HepG2 (cell line): ENCODE measurements at regions not wholly inside any gene's neighbourhood (a gene's known extent, or its start where the extent isn't known, plus 50 kb on each side); places are given as distances from the start of the nearest gene placed in this dataset.

Source experiments
- CBX1 ChIP-seq: IDR thresholded peaks from one replicate; pipeline ENCODE4 v1.6.1; 2016; ENCODE audit warnings: antibody characterized with exemption, low read depth
- CHD4 ChIP-seq: fragments of 200-600 bp; sonication (generic); IDR thresholded peaks from 2 replicates; pipeline ENCODE4 v1.7.0; 2017; ENCODE audit warnings: mild to moderate bottlenecking, low read length, borderline replicate concordance
- CREB1 ChIP-seq, 2 experiments: fragments of 450-650 bp in 1 of 2; IDR thresholded peaks; 2 replicates each; pipeline ENCODE4 v1.6.1; 2016 to 2017; ENCODE audit warnings: control low read depth in 1 of 2, mild to moderate bottlenecking in 1 of 2, missing compliant biosample characterization in 1 of 2, missing genetic modification characterization in 1 of 2
- E2F1 ChIP-seq: sonication (generic); formaldehyde crosslinking; IDR thresholded peaks from 2 replicates; pipeline ENCODE4 v1.5.0; 2020; ENCODE audit warnings: missing genetic modification reagents
- HNRNPK ChIP-seq: fragments of 200-400 bp; formaldehyde crosslinking; IDR thresholded peaks from 2 replicates; pipeline ENCODE4 v1.6.1; 2018; ENCODE audit warnings: low read length, low read depth, moderate library complexity, mild to moderate bottlenecking; ENCODE audit not compliant: poor library complexity, severe bottlenecking
- ISL2 ChIP-seq: sonication (generic); formaldehyde crosslinking; IDR thresholded peaks from 2 replicates; pipeline ENCODE4 v1.5.0; 2020; ENCODE audit warnings: missing genetic modification reagents
- KDM1A ChIP-seq: IDR thresholded peaks from 2 replicates; pipeline ENCODE4 v1.6.1; 2016; ENCODE audit warnings: missing compliant biosample characterization
- MLLT10 ChIP-seq: sonication (generic); formaldehyde crosslinking; IDR thresholded peaks from 2 replicates; pipeline ENCODE4 v1.4.0; 2020; ENCODE audit warnings: missing genetic modification reagents
- MTA3 ChIP-seq: sonication (generic); formaldehyde crosslinking; IDR thresholded peaks from 2 replicates; pipeline ENCODE4 v1.4.0; 2020; ENCODE audit warnings: missing genetic modification reagents
- NFIB ChIP-seq: sonication (generic); formaldehyde crosslinking; IDR thresholded peaks from 2 replicates; pipeline ENCODE4 v1.9.0; 2021; ENCODE audit warnings: missing genetic modification reagents, mild to moderate bottlenecking, borderline replicate concordance
- NR2C2 ChIP-seq: sonication (generic); formaldehyde crosslinking; IDR thresholded peaks from 2 replicates; pipeline ENCODE4 v1.4.0; 2020; ENCODE audit warnings: missing genetic modification reagents, mild to moderate bottlenecking, moderate library complexity, borderline replicate concordance
- RFXANK ChIP-seq: IDR thresholded peaks from 2 replicates; pipeline ENCODE4 v1.6.1; 2016
- RFXAP ChIP-seq: sonication (generic); formaldehyde crosslinking; IDR thresholded peaks from 2 replicates; pipeline ENCODE4 v1.4.0; 2020; ENCODE audit warnings: missing genetic modification reagents, borderline replicate concordance
- RNF2 ChIP-seq: fragments of 450-650 bp; conservative IDR thresholded peaks from 2 replicates; pipeline ENCODE4 v1.6.1; 2016; ENCODE audit warnings: low read depth
- RXRA ChIP-seq: sonication (generic); formaldehyde crosslinking; IDR thresholded peaks from 2 replicates; pipeline ENCODE4 v1.5.1; 2020; ENCODE audit warnings: missing genetic modification reagents
- SMAD9 ChIP-seq: sonication (generic); formaldehyde crosslinking; IDR thresholded peaks from 2 replicates; pipeline ENCODE4 v1.5.1; 2020; ENCODE audit warnings: mild to moderate bottlenecking, missing genetic modification reagents
- SP140L ChIP-seq: sonication (generic); formaldehyde crosslinking; IDR thresholded peaks from 2 replicates; pipeline ENCODE4 v1.4.0; 2020; ENCODE audit warnings: missing genetic modification reagents, borderline replicate concordance
- STAG1 ChIP-seq: sonication (generic); formaldehyde crosslinking; IDR thresholded peaks from 2 replicates; pipeline ENCODE4 v1.4.0; 2020; ENCODE audit warnings: missing genetic modification reagents
- TCF12 ChIP-seq, 2 experiments: fragments of 450-650 bp in 1 of 2; sonication (generic) in 1 of 2; formaldehyde crosslinking in 1 of 2; IDR thresholded peaks; 2 replicates each; pipeline versions ENCODE4 v1.6.1 to v1.8.0; 2017 to 2022; ENCODE audit warnings: antibody characterized with exemption in 1 of 2, mild to moderate bottlenecking in 1 of 2, missing genetic modification reagents in 1 of 2, moderate library complexity in 1 of 2
- TMF1 ChIP-seq: sonication (generic); formaldehyde crosslinking; IDR thresholded peaks from 2 replicates; pipeline ENCODE4 v1.8.1; 2022; ENCODE audit warnings: low read depth, missing genetic modification reagents
- TP53 ChIP-seq: sonication (generic); formaldehyde crosslinking; conservative IDR thresholded peaks from 2 replicates; pipeline ENCODE4 v1.4.0; 2020; ENCODE audit warnings: missing genetic modification reagents
- XBP1 ChIP-seq: sonication (generic); formaldehyde crosslinking; IDR thresholded peaks from 2 replicates; pipeline ENCODE4 v1.5.0; 2020; ENCODE audit warnings: missing genetic modification reagents
- YEATS2 ChIP-seq: sonication (generic); formaldehyde crosslinking; IDR thresholded peaks from 2 replicates; pipeline ENCODE4 v1.4.0; 2020; ENCODE audit warnings: missing genetic modification reagents, borderline replicate concordance
- ZFP82 ChIP-seq: sonication (generic); formaldehyde crosslinking; IDR thresholded peaks from 2 replicates; pipeline ENCODE4 v1.5.1; 2020; ENCODE audit warnings: mild to moderate bottlenecking, missing genetic modification reagents, borderline replicate concordance
- ZMYM3 ChIP-seq: sonication (generic); formaldehyde crosslinking; IDR thresholded peaks from 2 replicates; pipeline ENCODE4 v1.5.1; 2020; ENCODE audit warnings: mild to moderate bottlenecking, missing genetic modification reagents
- ZNF253 ChIP-seq: sonication (generic); formaldehyde crosslinking; IDR thresholded peaks from 2 replicates; pipeline ENCODE4 v1.8.0; 2022; ENCODE audit warnings: mild to moderate bottlenecking, missing genetic modification reagents, borderline replicate concordance
- ZNF678 ChIP-seq: sonication (generic); formaldehyde crosslinking; IDR thresholded peaks from 2 replicates; pipeline ENCODE4 v1.4.0; 2020; ENCODE audit warnings: mild to moderate bottlenecking, missing genetic modification reagents
- ZNF772 ChIP-seq: sonication (generic); formaldehyde crosslinking; IDR thresholded peaks from 2 replicates; pipeline ENCODE4 v1.5.0; 2020; ENCODE audit warnings: mild to moderate bottlenecking, missing genetic modification reagents
- TF ChIP-seq, protein P1 (sequence below): sonication (generic); formaldehyde crosslinking; IDR thresholded peaks from 2 replicates; pipeline ENCODE4 v1.8.0; 2023; ENCODE audit warnings: mild to moderate bottlenecking, missing genetic modification reagents
- TF ChIP-seq, protein P2 (sequence below): sonication (generic); IDR thresholded peaks from 2 replicates; pipeline ENCODE4 v1.6.1; 2016; ENCODE audit warnings: low read depth, borderline replicate concordance

GRCh38 chr1:213371847-213372619 is 321.0 kb downstream of the RPS6KC1 start (continued):
- peak; percentile 99 for TF ChIP-seq ZNF772 (CRISPR knock-in tag)
- no peak for TF ChIP-seq RFXANK
- TF ChIP-seq NFIB (CRISPR knock-in tag), result no peak
- peak; percentile 97; the same call in 1 of the 2 replicates for TF ChIP-seq RFXAP (CRISPR knock-in tag)
- TF ChIP-seq MTA3 (CRISPR knock-in tag), result no peak
- no peak for TF ChIP-seq CBX1
- peak; percentile 89 for TF ChIP-seq KDM1A
- TF ChIP-seq SMAD9 (CRISPR knock-in tag), result no peak
- TF ChIP-seq RXRA (CRISPR knock-in tag), result peak; percentile 92
- peak; percentile 92; the same call in 1 of the 2 replicates for TF ChIP-seq YEATS2 (CRISPR knock-in tag)
- TF ChIP-seq TMF1, result no peak; the same call in 1 of the 2 replicates
- peak; percentile 59 for TF ChIP-seq STAG1 (CRISPR knock-in tag)
- no peak for TF ChIP-seq XBP1 (CRISPR knock-in tag)
- TF ChIP-seq ZNF253, result 0 out of 2 replicates have a peak, but pooled peaks have one; percentile 44
- TF ChIP-seq ZMYM3 (CRISPR knock-in tag), result peak; percentile 92
- TF ChIP-seq NR2C2 (CRISPR knock-in tag), result peak; percentile 60; the same call in 1 of the 2 replicates
- peak; percentile 99 for TF ChIP-seq ISL2 (CRISPR knock-in tag)
- no peak for TF ChIP-seq MLLT10 (CRISPR knock-in tag)
- 0 out of 2 replicates have a peak, but pooled peaks have one; percentile 45 for TF ChIP-seq ZFP82
- TF ChIP-seq E2F1 (CRISPR knock-in tag), result no peak
- peak; percentile 81; the same call in 1 of the 2 replicates for TF ChIP-seq TP53 (CRISPR knock-in tag)
- no peak for TF ChIP-seq CREB1 (IDR thresholded peaks at IDR 0.05)
- TF ChIP-seq CREB1 (CRISPR knock-in tag; IDR thresholded peaks at IDR 0.05), result peak; percentile 60; the same call in 1 of the 2 replicates
- TF ChIP-seq CHD4, result peak; percentile 84
- TF ChIP-seq HNRNPK, result no peak
- TF ChIP-seq SP140L (CRISPR knock-in tag), result peak; percentile 74; the same call in 1 of the 2 replicates
- TF ChIP-seq, protein P1, sequence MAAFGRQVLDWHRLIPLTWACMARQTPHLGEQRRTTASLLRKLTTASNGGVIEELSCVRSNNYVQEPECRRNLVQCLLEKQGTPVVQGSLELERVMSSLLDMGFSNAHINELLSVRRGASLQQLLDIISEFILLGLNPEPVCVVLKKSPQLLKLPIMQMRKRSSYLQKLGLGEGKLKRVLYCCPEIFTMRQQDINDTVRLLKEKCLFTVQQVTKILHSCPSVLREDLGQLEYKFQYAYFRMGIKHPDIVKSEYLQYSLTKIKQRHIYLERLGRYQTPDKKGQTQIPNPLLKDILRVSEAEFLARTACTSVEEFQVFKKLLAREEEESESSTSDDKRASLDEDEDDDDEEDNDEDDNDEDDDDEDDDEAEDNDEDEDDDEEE (CRISPR knock-in tag), result no peak
- TF ChIP-seq RNF2, result no peak
- TF ChIP-seq, protein P2, sequence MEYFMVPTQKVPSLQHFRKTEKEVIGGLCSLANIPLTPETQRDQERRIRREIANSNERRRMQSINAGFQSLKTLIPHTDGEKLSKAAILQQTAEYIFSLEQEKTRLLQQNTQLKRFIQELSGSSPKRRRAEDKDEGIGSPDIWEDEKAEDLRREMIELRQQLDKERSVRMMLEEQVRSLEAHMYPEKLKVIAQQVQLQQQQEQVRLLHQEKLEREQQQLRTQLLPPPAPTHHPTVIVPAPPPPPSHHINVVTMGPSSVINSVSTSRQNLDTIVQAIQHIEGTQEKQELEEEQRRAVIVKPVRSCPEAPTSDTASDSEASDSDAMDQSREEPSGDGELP, result peak; percentile 77; the same call in 1 of the 2 replicates
- TF ChIP-seq TCF12 (IDR thresholded peaks at IDR 0.05), result no peak
- peak; percentile 99 for TF ChIP-seq TCF12 (CRISPR knock-in tag; IDR thresholded peaks at IDR 0.05)
- TF ChIP-seq ZNF678 (CRISPR knock-in tag), result no peak
